B cell (primary cell): ENCODE measurements at regions not wholly inside any gene's neighbourhood (a gene's known extent, or its start where the extent isn't known, plus 50 kb on each side); places are given as distances from the start of the nearest gene placed in this dataset.

Source experiments
- CTCF ChIP-seq: fragments of 200-600 bp; IDR thresholded peaks from one replicate; pipeline ENCODE4 v1.8.0; 2022; ENCODE audit warnings: antibody characterized with exemption, mild to moderate bottlenecking
- EZH2 ChIP-seq: IDR thresholded peaks from 2 replicates; pipeline ENCODE4 v1.6.1; 2012; ENCODE audit warnings: borderline replicate concordance, low read depth, mild to moderate bottlenecking, moderate library complexity, low read length; ENCODE audit not compliant: insufficient read depth, poor library complexity, severe bottlenecking

- TF ChIP-seq EZH2 (no peak), CTCF (no peak)
These were observed 311.5 kb upstream of the THBS1 start for GRCh38 chr15:39269352-39269751.
